ENCODE measurements at regions not wholly inside any gene's neighbourhood (a gene's known extent, or its start where the extent isn't known, plus 50 kb on each side); places are given as distances from the start of the nearest gene placed in this dataset.

DNA sequence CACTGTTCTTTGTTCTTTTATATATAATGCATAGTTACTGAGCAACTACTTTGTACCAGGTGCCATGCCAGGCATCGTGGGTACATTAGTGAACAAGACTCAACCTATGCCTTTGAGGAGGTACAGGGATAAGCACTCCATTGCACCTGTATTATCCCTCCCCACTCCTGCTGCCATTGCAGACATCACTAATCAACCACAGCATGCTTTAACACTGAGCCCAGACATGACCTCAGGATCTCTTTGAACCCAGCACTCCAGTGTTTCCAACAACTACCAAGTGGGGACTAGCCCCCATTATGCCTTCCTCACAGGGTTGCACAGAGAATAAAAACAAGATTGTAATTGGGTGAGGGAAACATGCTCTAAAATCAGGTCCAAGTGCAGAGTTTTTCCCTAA is 60.5 kb upstream of the COL13A1 start:
- no peak for DNase-seq

DNA sequence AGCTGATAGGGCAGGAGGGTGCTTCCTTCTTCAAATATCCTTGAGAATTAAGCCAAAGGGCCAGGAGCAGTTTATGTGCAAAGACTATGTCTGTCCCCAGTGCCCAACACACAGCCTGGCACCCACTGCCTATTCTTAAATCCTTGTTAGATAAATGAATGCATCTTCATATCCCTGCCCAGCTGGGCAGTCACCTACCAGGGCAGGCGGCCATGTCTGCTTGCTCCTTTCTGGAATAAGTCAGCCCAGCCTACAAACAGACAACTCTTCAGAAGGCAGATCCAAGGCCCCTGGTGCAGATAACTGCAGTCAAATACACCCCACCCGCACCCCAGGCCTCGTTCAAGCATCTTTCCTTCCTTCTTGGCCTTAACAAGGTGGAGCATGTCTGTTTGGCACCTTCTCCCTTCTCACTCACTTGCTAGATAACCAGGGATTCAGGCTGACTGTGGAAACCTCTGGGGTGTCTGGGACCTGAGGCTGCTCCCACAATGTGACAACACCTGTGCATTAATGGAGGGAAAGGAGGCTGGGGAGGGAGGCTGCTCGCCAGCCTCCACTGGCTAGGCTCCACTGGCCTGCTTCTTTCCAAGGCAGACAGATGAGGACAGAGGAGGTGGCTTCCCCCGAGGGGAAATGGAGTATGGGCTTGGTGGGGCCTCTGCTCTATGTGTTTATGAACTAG is 59.9 kb upstream of the COL13A1 start:
- no peak for DNase-seq

DNA sequence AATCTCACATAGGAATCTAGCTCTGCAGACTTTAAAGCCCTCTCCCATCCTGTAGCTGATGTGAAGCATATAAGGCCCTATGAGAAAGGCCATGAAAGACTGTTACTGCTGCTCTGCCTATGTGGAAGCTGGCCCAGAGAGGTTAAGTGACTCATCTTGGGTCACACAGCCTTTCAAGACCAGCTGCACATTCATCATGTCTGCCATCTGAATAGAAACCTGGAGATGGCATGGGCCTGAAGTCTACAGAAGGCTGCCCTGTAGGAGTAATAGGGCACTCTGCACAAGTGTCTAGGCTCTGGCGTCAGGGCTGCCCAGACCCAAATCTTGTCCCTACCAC is 59.4 kb upstream of the COL13A1 start:
- no peak for DNase-seq

DNA sequence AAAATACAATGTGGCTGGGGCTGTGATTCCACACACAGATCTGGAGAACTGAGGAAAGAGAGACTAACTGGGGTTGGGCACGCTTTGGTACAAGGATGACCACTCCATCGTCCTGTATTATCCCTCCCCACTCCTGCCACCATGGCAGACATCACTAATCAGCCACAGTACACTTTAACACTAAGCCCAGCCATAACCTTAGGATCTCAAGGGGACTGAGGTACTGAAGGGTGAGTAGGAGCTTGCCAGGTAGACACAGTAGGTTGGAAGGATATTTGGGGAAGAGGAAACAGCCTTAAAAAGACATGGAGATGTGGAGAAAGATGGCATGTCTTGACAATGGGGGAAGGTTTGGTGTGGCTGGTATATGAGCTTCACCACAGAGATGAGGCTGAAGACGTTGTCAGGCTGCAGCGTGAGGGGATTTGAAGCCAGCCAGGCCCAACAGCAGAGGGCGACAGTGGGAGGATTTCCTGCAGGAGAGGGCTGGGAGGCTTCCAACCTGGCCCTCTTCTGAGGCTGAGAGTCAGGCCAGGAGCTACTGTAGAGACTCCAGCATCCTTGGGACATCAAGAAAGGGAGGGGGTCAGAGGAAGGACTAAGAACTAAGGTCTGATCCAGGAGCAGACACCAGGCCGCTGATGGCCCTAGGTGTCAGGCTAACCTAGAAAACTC is 58.6 kb upstream of the COL13A1 start:
- DNase-seq = no peak

DNA sequence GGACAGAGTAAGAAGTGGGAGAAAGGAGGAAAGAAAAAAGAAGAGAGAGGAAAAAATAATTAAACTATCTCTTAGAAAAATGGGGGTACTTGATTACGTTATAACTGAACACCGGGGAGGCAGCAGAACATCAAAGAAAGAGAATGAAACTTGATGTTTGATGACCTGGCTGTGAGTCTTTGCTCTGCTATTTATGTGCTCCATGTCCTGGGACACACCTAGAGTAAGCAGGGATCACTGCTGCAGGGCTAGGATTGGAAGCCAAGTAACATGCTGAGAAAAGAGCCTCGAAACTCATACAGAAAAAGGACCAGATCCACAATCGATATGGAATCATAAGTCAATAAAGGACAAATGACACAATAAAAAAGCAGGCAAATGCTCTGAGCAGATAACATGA is 56.7 kb upstream of the COL13A1 start:
- no peak for DNase-seq

DNA sequence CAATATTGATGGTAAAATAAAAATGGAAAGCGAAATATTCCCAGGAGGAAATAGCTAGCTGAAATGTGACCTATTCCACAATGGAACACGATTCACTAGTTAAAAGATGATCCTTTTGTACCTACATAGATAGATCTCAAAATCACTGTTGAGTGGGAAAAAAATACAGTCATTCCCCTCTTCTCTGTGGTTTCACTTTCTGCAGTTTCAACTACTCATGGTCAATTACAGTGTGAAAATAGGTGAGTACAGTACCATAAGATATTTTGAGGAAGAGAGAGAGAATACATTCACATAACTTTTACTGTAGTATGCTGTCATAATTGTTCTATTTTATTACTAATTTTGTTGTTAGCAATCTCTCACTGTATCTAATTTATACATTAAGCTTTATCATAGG is 56.0 kb upstream of the COL13A1 start:
- DNase-seq = no peak

DNA sequence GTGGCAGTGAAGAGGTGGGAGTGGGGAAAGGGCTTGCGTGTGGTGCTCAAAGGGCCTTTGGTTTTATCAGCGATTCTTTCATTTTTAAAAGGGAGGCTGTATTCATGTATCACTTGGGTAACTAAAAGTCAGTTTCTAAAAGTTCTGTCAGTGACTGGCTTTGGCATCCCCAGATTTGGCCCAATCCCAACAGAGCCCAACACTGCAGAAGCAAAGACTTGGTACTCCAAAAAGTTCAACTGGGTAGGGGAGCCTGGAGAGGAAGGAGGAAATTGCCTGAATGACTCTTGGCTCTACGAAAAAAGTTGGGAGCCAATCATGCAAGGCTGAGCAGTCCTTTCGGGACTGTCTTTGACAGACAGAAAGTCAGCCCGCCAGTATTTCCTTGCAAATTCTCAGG is 54.5 kb upstream of the COL13A1 start:
- no peak for DNase-seq

DNA sequence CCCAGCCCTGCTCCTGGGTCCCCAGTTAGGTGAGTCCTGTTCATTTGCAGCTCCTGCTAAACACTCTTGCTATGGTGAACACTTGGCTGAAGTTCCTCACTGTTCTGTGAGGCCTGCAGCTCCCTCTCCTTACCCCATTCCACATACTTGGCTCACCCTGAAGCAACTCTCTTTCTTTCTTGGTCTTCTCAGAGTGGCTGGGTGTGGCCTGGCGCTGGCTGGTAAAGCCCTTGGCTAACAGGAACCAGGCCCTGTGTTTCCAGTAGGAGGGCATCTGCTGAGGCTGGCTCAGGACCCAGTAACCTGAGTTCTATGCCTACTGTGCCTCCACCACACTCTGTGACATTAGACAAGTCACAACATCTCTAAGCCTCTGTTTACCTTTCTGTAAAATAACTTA is 53.1 kb upstream of the COL13A1 start:
- DNase-seq = no peak

DNA sequence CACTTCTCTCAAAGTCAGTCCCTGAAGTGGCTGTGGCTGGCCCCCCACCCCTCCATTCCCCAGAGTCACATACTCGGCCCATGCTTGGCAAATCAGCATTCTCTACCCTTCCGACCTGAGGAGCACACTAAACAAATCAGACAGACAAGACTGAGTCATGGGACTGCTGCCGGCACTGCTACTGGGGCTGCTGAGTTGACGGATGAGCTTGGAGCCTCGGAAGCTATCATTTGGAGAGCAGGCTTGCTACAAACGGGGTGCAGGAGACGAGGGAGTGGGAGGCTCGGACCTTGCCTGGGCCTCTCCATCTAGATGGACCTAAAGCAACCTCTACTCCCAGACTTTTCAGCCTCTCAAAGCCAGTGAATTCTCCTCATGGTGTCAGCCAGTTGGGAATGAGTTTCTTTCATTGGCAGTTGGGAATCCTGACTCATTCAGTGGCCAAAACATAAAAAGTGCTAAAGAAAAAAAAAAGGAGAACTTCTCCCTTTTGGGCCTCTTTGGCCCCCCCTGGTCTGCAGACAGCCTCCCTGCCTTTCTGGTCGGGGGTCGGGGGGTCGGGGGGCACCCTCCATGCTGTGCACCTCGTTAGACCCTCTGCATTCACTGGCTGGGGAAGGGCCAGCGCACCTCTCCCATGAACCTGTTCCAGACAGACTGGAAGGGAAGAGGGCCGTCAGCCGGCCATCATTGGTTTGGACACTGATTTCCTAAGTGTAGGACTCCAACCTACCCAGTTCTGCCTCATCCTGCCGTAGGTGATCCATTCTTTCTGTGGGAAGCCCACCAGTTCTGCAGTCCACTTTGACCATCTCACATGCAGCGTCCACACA is 52.3 kb upstream of the COL13A1 start:
- no peak for DNase-seq

DNA sequence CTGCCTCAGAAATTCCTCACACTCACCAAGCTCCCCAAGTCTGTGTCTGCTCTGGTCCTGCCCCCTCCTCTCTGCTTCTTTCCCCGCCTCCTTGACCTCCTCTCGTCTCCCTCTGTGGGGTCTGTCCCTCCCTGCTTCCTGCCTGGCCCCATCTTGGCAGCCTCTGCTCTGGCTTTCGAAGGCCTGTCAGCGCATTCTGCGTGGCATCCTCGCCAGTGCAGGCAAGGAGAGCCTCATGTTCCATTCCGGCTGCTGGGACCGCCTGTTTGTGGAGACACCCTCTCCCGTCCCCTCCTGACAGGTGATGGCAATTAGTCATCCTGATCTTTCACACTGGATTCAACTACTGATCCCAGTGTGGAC is 51.7 kb upstream of the COL13A1 start:
- DNase-seq = no peak

DNA sequence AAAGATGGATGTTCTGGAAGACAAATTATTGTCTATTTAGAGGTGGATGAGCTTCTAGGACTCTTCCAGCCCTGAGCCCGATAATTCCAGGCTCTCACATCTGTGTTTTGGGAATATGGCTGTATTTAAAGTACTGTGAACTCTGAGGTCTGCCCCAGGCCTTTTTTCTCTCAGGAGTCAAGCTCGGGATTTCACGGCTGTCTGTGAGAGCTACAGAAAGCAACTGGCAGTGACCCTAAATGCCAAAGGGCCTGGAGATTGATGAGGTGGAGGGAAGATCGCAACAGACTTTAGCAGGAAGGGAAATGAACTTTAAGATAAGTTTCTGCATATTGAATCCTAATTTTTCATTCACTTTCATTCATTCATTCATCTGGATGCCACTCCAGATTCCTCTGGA is 51.0 kb upstream of the COL13A1 start:
- DNase-seq = no peak

DNA sequence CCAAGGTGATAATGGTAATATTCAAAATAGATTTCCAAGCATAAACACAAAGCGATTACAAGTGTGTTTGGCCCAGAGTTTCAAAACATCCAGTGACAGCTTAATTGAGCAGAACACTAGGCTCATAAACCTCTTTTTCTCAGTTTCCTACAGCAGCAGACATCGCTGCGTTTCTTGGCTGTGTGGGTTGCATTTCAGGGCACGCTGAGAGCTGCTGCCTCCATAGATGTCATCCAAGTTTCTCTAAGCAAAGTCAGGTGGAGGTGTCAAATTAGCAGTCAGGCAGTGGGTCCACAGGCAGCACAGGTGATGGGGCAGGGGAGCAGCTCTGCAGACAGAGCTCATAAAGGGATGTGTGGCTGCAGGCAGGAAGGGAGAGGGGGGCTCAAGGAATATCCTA is 50.5 kb upstream of the COL13A1 start:
- DNase-seq = no peak

Measured in activated CD4-positive, CD25-positive, alpha-beta regulatory T cell treated with anti-CD3 and anti-CD28 coated beads, Interleukin-2, amount 50 U/mL, for 72 hours (primary cell).